ENCODE measurements at regions not wholly inside any gene's neighbourhood (a gene's known extent, or its start where the extent isn't known, plus 50 kb on each side); places are given as distances from the start of the nearest gene placed in this dataset.

DNA sequence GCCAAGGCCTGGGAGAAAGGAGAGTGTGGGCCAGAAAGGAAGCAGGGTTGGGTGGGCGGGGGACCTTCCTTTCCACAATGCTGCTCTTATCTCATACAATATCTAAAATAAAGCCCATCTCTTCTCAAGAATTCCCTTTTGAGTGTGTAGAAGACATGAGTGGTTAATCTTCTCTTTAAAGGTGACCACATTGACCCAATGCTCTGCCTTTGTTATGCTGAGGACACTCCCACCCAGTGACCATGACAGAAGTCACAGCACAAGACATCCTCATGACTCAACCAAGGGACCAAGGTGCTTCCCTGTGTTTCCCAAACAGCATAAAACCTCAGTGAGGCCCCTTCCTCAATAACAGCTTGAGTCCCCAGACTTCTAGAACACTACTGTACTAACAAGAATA is 193.0 kb upstream of the ADAMTS16 start:
- DNase-seq (ENCODE audit: low read depth) = no peak

DNA sequence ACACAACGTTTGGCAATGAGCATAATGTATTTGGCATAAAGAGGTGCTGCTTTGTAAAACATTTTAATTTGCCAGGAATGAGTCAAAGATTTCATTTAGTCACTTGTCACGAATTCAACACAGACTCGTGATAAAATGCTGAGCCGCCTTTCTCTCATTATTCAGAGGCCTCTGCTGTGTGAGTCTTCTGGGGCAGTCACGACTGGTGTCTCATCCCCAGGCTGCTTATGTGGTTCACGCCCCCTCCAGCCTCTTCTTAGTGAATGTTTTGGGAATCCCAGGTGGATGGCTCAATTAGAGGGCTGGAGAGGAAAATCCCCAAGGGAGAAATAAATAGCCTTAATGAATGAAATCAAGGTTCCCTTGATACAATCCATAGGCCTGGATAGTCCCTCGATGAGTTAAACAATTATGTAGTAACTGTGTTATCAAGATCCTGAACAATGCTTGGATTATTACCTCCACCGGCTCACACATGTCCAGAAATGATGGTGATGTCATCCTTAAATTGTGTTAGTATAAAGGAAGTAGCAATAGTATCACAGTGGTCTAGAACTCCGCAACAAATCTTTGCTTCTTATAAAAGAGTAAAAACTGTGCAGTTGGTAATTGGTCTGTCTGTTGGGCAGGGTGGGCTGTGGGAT is 192.1 kb upstream of the ADAMTS16 start:
- no peak for DNase-seq (ENCODE audit: low read depth)

DNA sequence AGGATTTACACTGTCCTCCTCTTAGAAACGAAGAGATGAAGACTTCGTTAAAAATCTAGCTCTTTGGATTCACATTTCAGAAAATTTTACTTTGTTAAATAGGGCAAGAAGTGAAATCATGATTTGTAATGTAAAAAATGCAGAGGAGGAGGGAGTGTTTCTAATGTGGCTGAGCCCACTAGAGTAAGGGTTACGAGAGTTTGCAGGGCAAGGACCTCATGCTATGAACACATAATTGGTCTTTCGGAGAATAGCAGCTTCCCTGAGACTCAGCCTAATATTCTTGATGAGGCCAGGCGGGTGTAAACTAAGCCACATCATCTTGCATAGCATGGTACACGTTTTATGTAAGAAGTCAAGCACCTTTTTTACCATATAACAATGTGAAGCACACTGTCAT is 191.0 kb upstream of the ADAMTS16 start:
- DNase-seq (ENCODE audit: low read depth) = no peak

DNA sequence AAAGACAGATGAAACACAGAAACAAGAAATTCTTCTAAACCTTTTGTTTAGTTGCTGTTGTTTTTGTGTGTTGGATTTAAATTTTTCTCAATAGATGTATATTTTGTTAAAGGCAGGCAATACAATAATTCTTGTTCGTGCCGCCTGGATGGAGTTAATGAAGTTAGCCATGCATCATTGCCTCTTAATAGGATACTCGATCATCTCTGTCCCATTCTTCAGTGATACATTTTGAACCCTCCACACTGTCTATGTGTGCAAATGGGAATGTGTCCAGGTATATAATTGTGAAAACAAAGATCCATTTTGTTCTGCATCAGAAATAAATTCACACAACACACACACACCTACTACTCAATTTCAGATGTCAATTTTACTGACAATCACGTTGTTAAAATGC is 186.6 kb upstream of the ADAMTS16 start:
- no peak for DNase-seq (ENCODE audit: low read depth)

DNA sequence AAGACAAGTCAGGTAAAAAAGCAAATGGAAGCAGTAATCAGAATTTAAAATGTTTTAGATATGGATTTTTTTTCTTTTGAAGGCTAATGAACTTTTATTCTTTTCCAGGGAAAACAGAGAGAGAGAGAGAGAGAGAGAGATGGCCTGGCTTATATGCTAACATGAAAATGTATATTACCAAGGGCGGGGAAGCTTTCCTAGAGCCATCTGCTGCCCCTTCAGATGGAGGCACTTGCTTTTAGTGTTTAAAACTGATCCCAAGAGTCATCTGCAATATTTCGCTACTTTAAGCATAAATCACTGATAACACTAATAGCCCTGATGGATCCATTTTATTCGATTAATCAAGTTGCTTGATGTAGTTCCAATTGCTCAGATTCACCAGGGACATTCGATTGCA is 186.1 kb upstream of the ADAMTS16 start:
- no peak for DNase-seq (ENCODE audit: low read depth)

DNA sequence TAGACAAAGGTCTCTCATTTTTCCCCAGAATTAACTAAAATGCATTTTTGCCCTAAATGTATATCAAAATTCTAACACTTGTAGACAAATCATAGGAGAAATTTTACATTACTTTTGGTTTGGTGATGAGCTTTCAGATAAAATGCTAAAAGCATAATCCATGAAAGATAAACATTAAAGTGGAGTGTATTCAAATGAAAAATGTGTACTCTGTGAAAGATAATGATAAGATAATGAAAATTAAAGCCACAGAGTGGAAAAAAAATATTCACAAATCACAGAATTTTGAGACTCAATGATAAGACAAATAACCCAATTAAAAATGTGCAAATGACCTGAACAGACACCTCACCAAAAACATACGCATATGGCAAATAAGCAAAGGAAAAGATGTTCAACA is 176.9 kb upstream of the ADAMTS16 start:
- no peak for DNase-seq (ENCODE audit: low read depth)

DNA sequence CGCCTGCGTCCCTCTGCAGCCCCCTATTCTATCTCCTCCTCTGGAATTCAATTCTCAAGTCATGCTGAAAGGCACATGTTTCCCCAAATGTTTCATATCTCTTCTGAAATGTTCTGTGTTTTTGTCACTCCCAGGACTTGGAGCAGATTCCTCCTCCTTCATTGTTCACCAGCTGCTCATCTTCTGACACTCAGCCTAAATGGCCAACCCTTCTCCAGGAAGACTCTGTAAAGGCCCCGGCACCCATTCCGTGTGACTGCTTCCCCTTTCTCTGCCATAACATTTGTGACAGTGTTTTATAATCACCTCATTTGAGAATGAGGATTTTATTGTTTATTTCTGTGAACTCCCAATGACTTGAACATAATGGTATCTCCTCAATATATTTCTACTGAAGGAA is 170.8 kb upstream of the ADAMTS16 start:
- DNase-seq (ENCODE audit: low read depth) = no peak

DNA sequence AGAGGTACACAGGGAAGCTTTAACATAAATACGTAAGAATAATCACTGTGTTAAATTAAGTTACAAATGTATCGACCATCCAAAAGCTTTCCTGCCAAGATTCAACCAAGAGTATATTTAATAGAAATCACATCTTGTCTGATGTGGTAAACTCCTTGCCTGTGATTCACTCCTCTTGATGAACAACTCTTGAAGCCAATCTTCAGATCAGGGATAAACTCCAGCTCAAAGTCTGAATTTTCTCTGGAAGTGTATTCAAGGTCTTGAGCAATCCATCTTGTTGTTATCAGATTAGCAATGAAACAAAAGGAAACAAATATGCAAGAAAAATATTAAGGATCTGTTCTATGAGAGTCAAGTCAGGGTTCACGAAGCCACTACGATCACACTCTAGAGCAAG is 170.0 kb upstream of the ADAMTS16 start:
- no peak for DNase-seq (ENCODE audit: low read depth)

DNA sequence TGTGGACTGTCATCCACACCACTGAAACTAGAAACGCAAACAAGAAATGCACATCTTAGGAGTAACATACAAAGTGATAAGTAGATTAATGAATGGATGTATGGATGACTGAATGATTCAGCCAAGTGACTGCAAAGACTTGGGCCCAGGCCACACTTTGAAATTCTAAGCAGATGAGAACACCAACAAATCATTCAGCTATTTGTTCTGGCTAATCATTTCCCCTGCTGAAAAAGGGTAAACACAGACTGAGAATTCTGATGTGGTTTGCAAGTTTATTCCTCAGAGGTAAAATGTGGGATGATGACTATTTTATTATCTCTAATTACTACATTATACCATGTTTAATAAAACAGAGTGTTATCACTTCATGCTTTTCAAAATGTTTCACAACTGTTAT is 163.2 kb upstream of the ADAMTS16 start:
- DNase-seq (ENCODE audit: low read depth) = no peak

DNA sequence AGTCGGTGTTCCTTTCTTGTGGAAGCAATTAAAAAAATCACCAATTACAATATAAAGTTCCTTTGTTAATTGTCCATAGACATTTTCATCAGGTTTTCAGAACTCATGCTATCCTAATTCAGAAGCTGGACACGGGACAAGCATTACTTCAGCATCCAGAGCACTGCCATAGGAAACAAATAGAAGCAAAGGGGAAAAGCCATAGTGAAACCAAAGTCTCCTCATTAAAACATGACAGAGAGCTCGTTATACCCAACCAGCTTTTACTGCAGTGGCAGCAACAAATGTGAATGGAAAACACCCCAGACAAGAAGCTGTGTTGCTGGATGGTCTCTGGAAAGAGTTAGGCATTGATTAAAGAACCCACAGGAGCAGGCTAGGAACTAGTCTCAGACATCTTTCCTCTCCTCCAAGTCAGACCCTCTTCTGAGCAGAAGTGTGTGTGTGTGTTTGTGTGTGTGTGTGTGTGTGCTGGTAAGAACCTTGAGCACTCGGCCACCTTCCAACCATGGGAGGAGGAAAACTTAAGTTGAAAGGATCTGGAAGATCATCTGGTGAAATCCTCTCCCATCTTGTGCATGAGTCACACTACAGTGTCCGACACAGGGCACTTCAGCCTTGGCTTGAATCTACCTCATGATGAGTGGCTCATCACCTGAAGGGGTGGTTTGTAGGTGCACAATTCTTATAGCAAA is 162.6 kb upstream of the ADAMTS16 start:
- no peak for DNase-seq (ENCODE audit: low read depth)

DNA sequence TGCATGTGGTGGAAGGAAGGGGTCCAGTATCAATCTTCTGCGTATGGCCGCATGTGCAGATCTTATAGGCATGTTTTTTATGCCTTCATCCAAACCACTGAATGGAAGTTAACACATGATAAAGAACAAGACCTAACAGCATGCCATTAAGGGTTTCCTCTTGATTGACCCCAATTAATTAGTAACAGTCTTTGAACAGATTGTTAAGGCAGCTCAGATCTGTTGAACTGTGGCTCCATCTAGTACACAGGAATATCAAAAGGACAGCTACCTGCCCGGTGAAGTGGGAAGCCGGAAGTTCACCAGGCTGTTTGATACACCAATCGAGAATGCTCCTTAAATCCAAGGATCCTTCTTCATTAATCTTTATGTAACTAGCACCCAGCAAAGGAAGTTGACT is 159.9 kb upstream of the ADAMTS16 start:
- DNase-seq (ENCODE audit: low read depth) = no peak

DNA sequence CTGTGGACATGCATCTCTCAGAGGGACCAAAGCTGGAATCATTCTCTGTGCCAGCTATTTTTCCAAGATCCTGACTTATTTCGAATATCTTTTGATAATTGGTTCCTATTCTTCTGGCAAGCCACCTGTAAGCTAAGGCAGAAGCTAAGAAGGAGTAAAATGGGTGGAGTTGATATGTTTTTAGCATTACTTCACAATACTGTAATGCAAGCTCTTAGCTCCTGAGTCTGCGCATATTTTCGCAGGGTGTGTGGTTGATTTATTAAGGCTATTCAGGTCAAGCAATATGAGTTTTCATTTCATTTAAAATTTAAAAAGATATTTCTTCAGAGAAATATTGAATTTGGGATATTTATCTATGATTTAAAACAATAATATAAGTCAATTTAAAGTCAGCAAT is 158.5 kb upstream of the ADAMTS16 start:
- DNase-seq (ENCODE audit: low read depth) = no peak

DNA sequence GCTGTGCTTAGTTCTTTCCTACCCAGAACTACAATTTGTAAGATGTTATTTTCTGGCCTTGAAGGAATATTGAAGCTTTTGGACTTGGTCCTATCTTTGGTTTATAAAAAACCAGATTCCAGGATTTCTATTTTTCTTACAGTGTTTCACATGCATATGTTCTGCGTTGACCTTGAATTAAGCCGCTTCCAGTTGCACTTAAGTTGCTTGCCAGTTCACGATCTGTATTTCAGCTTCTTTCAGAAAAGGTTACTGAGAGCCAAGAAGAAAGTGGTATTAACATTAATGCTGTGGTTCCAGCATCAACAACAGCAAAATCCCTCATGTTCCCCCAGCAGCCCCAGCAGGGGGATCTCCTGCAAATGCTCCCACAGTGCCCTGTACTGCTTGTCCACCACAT is 156.4 kb upstream of the ADAMTS16 start:
- no peak for DNase-seq (ENCODE audit: low read depth)

DNA sequence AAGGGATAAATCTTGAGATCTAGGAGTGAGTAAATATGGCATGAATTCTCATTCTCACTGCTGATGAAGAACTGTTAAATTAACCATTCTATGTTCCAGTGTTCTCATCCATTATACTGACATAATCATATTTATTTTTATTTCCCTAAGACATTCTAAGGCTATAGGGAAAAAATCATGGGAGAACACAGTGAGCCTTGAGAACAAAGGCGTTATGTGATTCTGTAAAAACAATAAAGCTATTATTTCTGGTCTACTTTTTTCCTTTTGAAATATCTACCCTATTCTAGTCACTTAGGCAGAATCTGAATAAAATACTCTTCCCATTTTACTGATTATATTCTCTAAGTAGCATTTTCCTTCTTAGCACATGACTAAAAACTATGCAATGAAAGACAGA is 155.7 kb upstream of the ADAMTS16 start:
- no peak for DNase-seq (ENCODE audit: low read depth)

DNA sequence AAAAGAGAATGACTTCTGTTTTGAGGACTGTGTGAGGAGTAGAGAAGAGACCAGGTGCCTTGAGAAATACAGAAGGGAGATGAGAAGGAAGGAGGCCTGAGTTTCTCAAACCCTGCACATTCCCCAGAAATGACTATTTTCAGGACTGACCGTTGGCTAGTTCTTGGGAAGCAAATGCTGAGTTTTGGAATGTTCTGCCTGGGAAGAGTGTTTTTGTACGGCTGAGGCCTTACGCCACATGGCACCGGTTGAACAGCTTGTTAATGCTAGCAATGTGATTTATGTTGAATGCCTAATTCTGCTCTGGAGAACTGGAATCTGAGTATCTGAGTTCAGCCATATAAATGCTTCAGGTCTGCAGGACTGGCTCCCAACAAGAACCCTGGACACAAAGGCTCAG is 152.7 kb upstream of the ADAMTS16 start:
- no peak for DNase-seq (ENCODE audit: low read depth)

DNA sequence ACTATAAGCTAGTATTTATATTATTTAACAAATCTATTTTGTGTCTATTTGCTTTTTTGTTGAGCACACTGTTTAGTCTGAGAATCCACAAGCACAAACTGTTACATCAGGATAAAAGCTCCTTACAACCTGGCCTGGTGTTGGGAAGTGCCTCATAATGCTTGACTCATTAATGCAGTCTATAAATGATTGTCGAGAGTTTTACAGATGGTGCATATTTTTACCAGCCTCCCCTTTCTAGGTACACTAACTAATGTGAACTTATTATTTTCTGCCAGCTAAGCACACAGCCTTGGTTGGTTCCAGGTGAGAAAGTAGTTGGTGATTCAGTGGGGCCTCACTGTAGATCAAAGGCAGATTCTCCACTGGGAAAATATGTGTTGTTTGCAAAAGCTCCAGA is 151.0 kb upstream of the ADAMTS16 start:
- no peak for DNase-seq (ENCODE audit: low read depth)

DNA sequence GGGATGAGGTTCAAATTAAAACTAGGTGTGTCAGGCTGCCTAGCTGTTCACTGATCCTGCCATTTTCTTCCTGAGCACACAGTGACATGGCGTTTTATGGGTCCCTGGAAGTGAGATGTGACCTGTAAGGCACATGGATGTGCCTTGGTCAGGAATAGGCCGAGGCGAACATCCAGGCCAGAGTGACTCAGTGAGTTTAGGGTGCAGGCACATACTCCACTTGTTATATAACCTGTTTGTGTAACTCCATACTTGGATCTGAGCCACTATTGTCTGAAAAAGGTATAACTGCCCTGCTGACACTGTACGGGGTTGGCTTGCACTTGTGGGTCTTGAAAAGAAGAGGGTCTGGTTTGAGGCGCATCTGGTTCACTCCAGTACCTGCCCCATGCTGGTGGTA is 150.1 kb upstream of the ADAMTS16 start:
- DNase-seq (ENCODE audit: low read depth) = no peak

DNA sequence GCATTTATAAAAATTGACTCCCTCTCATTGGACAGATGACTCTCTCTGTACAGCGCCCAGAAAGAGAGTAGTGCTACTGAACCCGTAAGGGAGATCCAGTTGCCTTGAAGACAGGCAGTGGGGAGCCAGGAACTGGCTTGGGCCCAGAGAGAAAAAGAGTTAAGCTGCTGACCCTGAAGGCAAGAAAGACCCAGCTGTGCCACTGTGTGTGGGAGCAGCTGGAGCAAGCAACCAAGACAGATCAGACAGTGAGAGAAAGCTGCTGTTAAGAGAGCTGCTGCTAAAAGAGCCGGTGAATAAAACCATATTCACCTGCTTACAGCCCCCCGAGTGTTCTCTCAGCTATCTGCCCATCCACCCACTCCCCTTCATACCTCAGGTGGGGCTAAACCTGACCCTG is 149.7 kb upstream of the ADAMTS16 start:
- DNase-seq (ENCODE audit: low read depth) = no peak

DNA sequence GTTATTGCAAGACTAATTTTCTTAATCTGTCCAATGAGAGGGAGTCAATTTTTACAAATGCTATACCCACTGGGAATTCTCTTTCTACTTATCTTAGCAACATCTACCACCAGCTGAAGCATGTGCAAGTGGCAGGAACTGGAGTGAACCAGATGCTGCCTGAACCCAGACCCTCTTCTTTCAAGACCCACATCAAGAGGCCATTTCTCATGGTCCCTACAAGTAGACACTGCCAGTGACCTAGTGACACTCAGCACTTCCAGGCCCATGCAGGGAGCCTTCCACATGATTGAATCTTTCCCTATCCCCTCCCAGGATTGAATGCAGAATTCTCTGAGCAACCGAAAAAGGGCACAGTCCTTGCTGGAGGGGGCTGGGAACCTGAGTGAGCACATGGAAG is 148.2 kb upstream of the ADAMTS16 start:
- no peak for DNase-seq (ENCODE audit: low read depth)

DNA sequence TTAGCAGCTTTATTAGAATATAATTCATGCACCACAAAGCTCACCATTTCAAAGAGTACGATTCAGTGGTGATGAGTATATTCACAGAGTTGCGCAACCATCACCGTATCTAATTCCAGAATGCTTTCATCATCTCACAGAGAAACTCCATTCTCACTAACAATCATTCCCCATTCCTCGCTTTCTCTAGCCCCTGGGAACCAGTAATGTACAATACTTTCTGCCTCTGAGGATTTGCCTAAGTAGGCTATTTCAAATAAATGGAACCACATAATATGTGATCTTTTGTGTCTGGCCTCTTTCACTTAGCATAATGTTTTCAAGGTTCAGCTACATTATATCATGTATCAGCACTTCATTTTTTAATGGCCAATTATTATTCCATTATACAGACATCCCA is 145.1 kb upstream of the ADAMTS16 start:
- no peak for DNase-seq (ENCODE audit: low read depth)

DNA sequence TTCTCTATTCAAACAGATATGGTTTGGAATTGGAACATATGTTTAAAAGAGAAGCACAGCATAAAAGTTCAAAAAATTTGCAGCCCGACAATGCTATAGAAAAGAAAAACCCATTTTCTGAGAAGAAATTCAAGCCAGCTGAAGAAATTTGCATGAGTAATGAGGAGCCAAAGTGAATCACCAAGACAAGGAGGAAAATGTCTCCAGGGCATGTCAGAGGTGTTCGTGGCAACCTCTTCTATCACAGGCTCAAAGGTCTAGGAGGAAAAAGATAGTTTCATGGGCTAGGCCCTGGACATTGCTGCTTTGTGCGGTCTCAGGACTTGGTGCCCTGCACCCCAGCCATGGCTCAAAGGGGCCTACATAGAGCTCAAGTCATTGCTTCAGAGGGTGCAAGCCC is 134.8 kb upstream of the ADAMTS16 start:
- no peak for DNase-seq (ENCODE audit: low read depth)

DNA sequence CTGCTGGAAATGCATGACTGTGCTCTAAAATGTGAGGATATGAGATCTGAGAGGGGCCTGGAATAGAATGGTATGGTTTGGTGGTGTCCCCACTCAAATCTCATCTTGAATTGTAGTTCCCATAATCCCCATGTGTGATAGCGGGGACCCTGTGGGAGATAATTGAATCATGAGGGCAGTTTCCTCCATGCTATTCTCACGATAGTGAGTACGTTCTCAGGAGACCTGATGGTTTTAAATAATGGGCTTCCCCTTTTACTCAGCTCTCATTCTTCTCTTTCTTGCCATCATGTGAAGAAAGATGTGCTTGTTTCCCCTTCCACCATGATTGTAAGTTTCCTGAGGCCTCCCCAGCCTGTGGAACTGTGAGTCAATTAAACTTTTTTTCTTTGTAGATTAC is 133.6 kb upstream of the ADAMTS16 start:
- DNase-seq (ENCODE audit: low read depth) = no peak

DNA sequence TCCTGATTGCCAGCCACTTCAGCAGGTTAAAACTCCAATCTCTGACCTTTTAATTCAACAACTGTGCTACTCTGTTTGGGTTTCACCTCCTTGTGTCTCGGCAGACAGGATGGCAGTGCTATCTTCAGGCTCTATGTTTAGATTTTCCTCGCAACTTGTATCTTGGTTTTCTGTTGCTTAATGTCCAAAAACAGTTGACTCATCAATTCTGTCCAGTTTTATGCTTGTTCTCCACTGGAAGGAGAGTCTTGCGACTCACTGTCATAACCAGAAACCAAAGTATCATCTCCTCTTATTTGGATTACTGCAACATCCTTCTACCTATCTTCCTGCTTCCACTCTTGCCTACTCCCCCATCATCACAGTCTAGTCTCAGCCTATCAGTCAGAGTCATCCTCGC is 130.9 kb upstream of the ADAMTS16 start:
- DNase-seq (ENCODE audit: low read depth) = no peak

DNA sequence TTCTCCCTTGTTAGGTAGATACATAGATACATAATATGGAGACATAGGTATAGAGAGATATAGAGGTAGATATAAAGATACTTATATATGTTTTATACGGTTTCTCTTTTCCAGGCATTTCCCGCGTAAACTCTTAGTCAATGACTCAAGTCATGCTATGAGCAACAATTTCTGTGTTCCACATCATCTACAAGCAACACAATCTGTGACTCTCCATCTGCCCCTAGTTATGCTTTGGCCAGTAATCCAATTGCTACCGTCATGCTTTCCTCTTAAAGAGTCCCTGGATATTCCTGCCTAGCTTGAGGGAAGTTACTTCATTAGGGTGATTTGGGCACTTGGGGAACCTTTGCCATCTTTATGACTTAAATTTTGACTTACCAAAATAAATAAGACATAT is 129.0 kb upstream of the ADAMTS16 start:
- DNase-seq (ENCODE audit: low read depth) = no peak
